GM12891 (cell line): ENCODE measurements at regions not wholly inside any gene's neighbourhood (a gene's known extent, or its start where the extent isn't known, plus 50 kb on each side); places are given as distances from the start of the nearest gene placed in this dataset.

Experiments used
- PAX5 ChIP-seq: IDR thresholded peaks from 2 replicates; pipeline ENCODE4 v1.6.1; 2011; ENCODE audit warnings: low read length, moderate library complexity, mild to moderate bottlenecking; ENCODE audit not compliant: insufficient read depth, severe bottlenecking
- POLR2A ChIP-seq: IDR thresholded peaks from 2 replicates; pipeline ENCODE4 v1.6.1; 2011; ENCODE audit warnings: low read depth, low read length, control low read depth
- POLR2AphosphoS5 ChIP-seq: IDR thresholded peaks from 2 replicates; pipeline ENCODE4 v1.6.1; 2011; ENCODE audit warnings: low read depth, low read length, control low read depth
- POU2F2 ChIP-seq: IDR thresholded peaks from 2 replicates; pipeline ENCODE4 v1.6.1; 2011; ENCODE audit warnings: low read depth, mild to moderate bottlenecking, control low read depth, low read length, moderate library complexity
- SPI1 ChIP-seq: IDR thresholded peaks from 2 replicates; pipeline ENCODE4 v1.6.1; 2011; ENCODE audit warnings: low read depth, low read length, control low read depth
- TAF1 ChIP-seq: IDR thresholded peaks from 2 replicates; pipeline ENCODE4 v1.6.1; 2011; ENCODE audit warnings: low read depth, low read length, control low read depth

- TF ChIP-seq POLR2AphosphoS5: no peak
- TF ChIP-seq TAF1: no peak
- no peak for TF ChIP-seq POLR2A
- TF ChIP-seq SPI1: no peak
- no peak for TF ChIP-seq PAX5
- TF ChIP-seq POU2F2: no peak
Observed at GRCh38 chr15:66942649-66943390, 122.6 kb upstream of the SMAD3 start.
